Thymus (tissue), 11 donors: ENCODE measurements at regions not wholly inside any gene's neighbourhood (a gene's known extent, or its start where the extent isn't known, plus 50 kb on each side); places are given as distances from the start of the nearest gene placed in this dataset.
"Not testable (repeated sequence)": the region's sequence is repeated elsewhere in the genome, so short reads cannot be mapped to it uniquely, and the experiment has no call there.

Experiments used
- DNase-seq, 9 donors: peaks; one replicate each; pipeline ENCODE4 v3.0.0-alpha.2; 2013; ENCODE audit warnings: low spot score in 9 of 9, low read depth in 6 of 9, missing footprints in 1 of 9
- H3K27ac ChIP-seq, 2 donors: one replicate each; pipeline ENCODE4 v1.5.1; 2013; ENCODE audit warnings: control low read depth in 1 of 2, low read depth in 1 of 2, low read length in 1 of 2, mild to moderate bottlenecking in 1 of 2, moderate library complexity in 1 of 2
- H3K27me3 ChIP-seq, 2 donors: one replicate each; pipeline ENCODE4 v1.5.1; 2013; ENCODE audit warnings: low read length in 1 of 2; ENCODE audit not compliant: control insufficient read depth in 2 of 2, insufficient read depth in 1 of 2
- H3K36me3 ChIP-seq, 2 donors: one replicate each; pipeline ENCODE4 v1.5.1; 2013; ENCODE audit warnings: low read length in 1 of 2, mild to moderate bottlenecking in 1 of 2, moderate library complexity in 1 of 2; ENCODE audit not compliant: control insufficient read depth in 2 of 2, insufficient read depth in 2 of 2
- H3K4me1 ChIP-seq, 2 donors: one replicate each; pipeline ENCODE4 v1.5.1; 2013; ENCODE audit warnings: low read length in 2 of 2; ENCODE audit not compliant: control insufficient read depth in 2 of 2, insufficient read depth in 2 of 2
- H3K4me3 ChIP-seq, 2 donors: one replicate each; pipeline ENCODE4 v1.5.1; 2013; ENCODE audit warnings: low read length in 2 of 2, control low read depth in 1 of 2, mild to moderate bottlenecking in 1 of 2
- H3K9me3 ChIP-seq, 2 donors: one replicate each; pipeline ENCODE4 v1.5.1; 2013; ENCODE audit warnings: low read length in 1 of 2, mild to moderate bottlenecking in 1 of 2; ENCODE audit not compliant: control insufficient read depth in 2 of 2, insufficient read depth in 1 of 2
- WGBS: extraction: QIAGEN DNeasy Blood & Tissue Kit; methylation state at CpG from one replicate; pipeline ENCODE4 v1.1.7; 2013; 5-methylcytosine and 5-hydroxymethylcytosine counted together
- donor health status: healthy.

- DNase-seq, H3K4me1 ChIP-seq, H3K27ac ChIP-seq, H3K27me3 ChIP-seq, H3K9me3 ChIP-seq, H3K4me3 ChIP-seq, H3K36me3 ChIP-seq: not testable (repeated sequence)
- no CpG with 5 or more reads among the region's 6 CpGs for WGBS
Observed at GRCh38 chr1:120288167-120288566, 111.8 kb upstream of the SEC22B start.

DNA sequence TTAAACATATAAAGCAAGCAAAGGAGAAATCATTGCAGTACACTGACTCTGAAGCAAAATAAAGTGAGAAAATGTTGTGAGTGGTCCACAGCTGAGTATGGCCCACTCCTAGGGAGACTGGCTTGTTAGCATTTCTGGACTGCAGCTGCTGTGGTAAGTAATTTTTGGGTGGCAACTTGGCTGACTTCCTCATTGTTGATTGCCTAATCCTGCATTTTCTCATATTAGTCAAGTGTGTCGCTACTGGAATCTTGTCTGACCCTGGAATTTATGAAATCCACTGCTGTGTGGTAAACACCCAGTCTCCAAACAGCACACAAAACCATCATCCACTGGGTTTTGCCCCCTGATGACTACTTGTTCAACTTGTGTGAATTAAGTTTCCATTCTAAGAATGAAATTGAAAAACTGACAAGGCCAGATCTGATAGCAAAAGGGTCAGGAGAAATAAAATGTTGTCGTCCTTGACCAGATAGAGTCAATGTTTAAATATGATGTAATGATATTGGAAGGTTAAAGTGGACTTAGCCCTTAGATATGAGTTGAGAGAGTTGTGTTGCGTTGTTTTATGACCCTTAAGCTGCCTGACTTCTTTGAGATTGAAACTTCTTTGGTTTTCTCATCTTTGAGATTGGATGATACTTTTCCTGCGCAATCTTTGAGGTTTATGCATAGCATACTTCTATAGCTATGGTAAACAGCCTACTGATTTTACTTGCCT is 106.6 kb upstream of the SEC22B start:
- H3K9me3 ChIP-seq, DNase-seq, H3K27ac ChIP-seq, H3K4me3 ChIP-seq, H3K27me3 ChIP-seq, H3K36me3 ChIP-seq, H3K4me1 ChIP-seq: not testable (repeated sequence)
- no CpG with 5 or more reads among the region's 4 CpGs for WGBS

DNA sequence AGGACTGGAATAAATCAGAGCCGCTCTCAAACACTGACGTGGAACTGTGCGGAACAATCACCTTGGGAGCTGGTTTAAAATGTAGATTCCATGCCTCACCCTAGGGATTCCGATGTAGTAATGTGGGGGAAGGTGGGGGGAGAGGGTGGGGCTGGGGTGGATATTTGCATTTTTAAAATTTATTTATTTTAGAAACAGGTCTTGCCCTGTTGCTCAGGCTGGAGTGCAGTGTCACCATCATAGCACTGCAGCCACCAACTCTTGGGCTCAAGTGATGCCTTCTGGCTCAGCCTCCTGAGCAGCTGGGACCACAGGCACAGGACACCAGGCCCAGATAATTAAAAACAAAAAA is 101.9 kb upstream of the SEC22B start:
- H3K9me3 ChIP-seq, H3K4me1 ChIP-seq, DNase-seq, H3K27me3 ChIP-seq, H3K4me3 ChIP-seq, H3K36me3 ChIP-seq, H3K27ac ChIP-seq: not testable (repeated sequence)
- WGBS: no CpG with 5 or more reads among the region's 4 CpGs

DNA sequence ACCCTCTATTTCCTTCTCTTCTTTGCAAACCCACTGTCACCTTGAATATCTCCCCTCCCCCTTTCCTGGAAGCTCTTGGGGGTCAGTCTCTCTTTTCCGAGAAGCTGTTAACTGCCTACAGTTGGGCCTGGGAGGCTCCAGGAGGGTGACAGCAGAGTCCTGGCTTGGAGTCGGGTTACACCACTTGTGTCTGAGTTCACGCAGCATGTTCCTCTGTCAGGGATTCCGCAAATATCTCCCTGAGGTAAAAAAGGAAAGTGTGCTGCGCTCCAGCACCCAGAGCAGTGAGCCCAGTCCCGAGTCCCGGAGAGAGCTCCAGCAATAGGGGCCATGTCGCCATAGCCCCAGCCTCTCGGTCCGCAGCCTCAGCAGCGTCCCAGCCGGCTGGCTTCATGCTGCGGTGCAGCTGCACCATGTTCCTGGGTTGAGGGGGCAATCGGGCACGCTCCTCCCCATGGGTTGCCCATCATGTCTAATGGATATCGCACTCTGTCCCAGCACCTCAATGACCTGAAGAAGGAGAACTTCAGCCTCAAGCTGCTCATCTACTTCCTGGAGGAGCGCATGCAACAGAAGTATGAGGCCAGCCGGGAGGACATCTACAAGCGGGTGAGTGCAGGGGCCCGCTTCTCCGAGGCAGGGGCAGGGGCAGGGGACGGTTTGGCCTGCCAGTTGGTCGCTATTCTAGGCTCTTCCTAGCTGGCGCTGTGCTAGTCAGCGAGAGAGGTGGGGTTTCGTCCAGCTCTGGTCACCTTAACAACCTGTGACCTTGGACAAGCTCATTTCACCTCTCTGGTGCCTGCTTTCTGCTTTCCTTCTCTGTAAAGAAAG is 101.3 kb upstream of the SEC22B start:
- H3K36me3 ChIP-seq, H3K9me3 ChIP-seq, H3K27me3 ChIP-seq, DNase-seq, H3K27ac ChIP-seq, H3K4me3 ChIP-seq, H3K4me1 ChIP-seq: not testable (repeated sequence)
- no CpG with 5 or more reads among the region's 26 CpGs for WGBS

DNA sequence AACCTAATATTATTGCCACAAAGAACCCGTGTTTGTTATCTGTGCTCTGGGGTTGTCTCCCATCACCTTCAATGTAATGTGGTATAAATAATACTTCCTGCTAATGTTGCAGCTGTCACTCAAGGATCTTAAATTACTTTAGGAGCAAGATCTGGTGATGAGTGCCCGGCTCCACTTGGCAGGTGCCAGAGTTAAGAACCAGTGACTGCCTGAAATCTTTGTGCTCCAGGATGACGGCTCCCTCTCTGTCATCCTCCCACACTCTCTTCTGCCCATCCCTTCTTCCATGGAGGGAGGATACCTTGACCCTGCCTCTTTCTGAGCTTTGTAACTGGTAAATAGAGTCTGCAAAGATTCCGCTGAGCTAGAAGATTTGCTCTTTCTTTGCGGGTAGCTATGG is 100.4 kb upstream of the SEC22B start:
- H3K4me1 ChIP-seq, DNase-seq, H3K4me3 ChIP-seq, H3K27me3 ChIP-seq, H3K27ac ChIP-seq, H3K36me3 ChIP-seq, H3K9me3 ChIP-seq: not testable (repeated sequence)
- WGBS: no CpG with 5 or more reads among the region's 5 CpGs

DNA sequence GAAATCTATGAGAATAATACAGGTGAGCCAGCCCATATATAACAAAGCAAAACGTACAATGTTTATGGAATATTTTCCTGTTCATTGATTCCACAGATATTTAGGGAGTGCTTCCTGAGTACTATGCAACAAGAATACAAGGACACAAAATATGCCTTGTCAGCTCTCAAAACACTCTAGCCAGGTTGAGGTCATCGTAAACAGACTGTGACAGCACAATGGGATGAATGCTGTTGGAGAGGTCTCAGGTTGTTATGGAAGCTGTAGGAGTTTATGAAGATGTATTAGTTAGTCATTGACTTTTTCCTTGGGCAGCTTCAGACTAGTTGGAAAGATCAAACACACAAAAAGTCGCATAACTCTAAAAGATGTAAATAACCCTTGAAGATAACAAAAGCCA is 98.1 kb upstream of the SEC22B start:
- not testable (repeated sequence) for H3K9me3 ChIP-seq, H3K27ac ChIP-seq, H3K4me3 ChIP-seq, H3K4me1 ChIP-seq, H3K27me3 ChIP-seq, DNase-seq, H3K36me3 ChIP-seq
- no CpG with 5 or more reads among the region's 3 CpGs for WGBS

GRCh38 chr1:120273363-120273762 is 97.0 kb upstream of the SEC22B start:
- H3K27me3 ChIP-seq, H3K4me3 ChIP-seq, DNase-seq, H3K4me1 ChIP-seq, H3K36me3 ChIP-seq, H3K9me3 ChIP-seq, H3K27ac ChIP-seq: not testable (repeated sequence)
- WGBS: 73% methylated on average over 2 of the region's 4 CpGs

DNA sequence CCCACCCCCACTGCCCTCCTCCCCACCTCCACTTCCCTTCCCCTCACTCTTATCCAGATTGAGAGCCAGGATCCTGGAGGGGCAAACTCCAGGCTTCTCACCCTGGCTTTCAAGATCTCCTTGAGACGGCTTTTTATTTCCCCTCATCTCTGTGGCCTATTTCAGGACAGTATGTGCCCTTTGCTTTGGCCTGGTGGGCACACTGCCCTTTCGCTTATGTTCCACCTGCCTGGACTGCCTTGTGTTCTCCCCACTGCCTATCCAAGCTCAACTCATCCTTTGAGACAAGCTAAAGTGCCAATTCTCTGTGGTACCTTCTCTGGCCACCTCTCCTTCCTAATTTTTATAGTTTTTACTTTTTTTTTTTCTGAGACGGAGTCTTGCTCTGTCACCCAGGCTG is 95.9 kb upstream of the SEC22B start:
- H3K4me3 ChIP-seq, H3K36me3 ChIP-seq, H3K9me3 ChIP-seq, H3K27ac ChIP-seq, H3K4me1 ChIP-seq, DNase-seq, H3K27me3 ChIP-seq: not testable (repeated sequence)
- WGBS: no CpG with 5 or more reads among the region's 3 CpGs

DNA sequence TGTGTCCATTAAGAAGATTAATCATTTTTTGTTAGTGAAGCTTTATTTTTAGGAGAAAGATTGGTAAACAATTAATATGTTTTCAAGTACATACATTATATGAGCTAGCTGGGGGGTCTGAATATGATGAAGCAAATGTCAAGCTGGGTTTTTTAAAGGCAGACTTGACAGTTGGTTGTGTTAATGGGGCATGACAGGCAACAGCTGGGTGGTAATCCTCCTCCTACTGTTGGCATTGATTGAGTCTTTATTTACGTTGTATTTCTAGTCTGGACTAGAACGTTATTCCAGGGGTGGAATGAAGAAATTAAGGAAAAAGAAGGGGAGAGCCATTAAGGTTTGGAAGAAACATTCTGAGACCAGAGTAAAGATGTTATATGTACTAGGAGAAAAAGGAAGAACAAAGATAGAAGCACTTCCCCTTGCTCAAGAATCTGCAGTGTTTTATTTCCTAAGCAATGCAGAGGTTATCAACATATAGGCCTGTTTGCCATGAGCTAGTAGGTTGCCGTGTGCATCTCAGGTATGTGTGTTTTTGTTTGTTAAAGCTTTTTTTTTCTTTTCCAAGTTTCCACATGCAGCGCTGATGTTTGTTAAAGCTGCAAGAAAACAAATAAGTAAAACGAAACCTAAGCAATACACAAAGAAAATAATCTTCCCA is 95.4 kb upstream of the SEC22B start:
- WGBS: no CpG with 5 or more reads among the region's 5 CpGs
- H3K9me3 ChIP-seq, H3K36me3 ChIP-seq, H3K4me3 ChIP-seq, H3K4me1 ChIP-seq, H3K27ac ChIP-seq, DNase-seq, H3K27me3 ChIP-seq: not testable (repeated sequence)
